Stomach (tissue), 4 donors: ENCODE measurements at regions not wholly inside any gene's neighbourhood (a gene's known extent, or its start where the extent isn't known, plus 50 kb on each side); places are given as distances from the start of the nearest gene placed in this dataset.

Experiments
- CTCF ChIP-seq, 7 experiments: fragments of 450-650 bp in 4 of 7; fragments of 200-600 bp in 3 of 7; sonication (generic) in 3 of 7; IDR thresholded peaks; one replicate each; pipeline ENCODE4 v1.5.1; 2016 to 2019; ENCODE audit warnings: antibody characterized with exemption in 7 of 7, control low read depth in 2 of 7, mild to moderate bottlenecking in 1 of 7
- EP300 ChIP-seq: sonication (generic); formaldehyde crosslinking; IDR thresholded peaks from one replicate; pipeline ENCODE4 v1.6.1; 2017; ENCODE audit warnings: antibody characterized with exemption
- POLR2A ChIP-seq, 4 donors: fragments of 450-650 bp; IDR thresholded peaks; one replicate each; pipeline ENCODE4 v1.6.1; 2016; ENCODE audit warnings: antibody characterized with exemption in 4 of 4, control low read depth in 2 of 4, mild to moderate bottlenecking in 1 of 4, moderate library complexity in 1 of 4
- POLR2AphosphoS5 ChIP-seq, 3 donors: sonication (generic); formaldehyde crosslinking; IDR thresholded peaks; one replicate each; pipeline ENCODE4 v1.6.1; 2016; ENCODE audit warnings: antibody characterized with exemption in 3 of 3

GRCh38 chr17:5902181-5903140, 167.7 kb upstream of the WSCD1 start:
- TF ChIP-seq POLR2AphosphoS5 (IDR thresholded peaks at IDR 0.05) (no peak), CTCF (IDR thresholded peaks at IDR 0.05) (no peak), POLR2A (IDR thresholded peaks at IDR 0.05) (no peak), EP300 (no peak)
